Anterior cingulate cortex (tissue), 58 donors: ENCODE measurements at regions not wholly inside any gene's neighbourhood (a gene's known extent, or its start where the extent isn't known, plus 50 kb on each side); places are given as distances from the start of the nearest gene placed in this dataset.
"Not testable (repeated sequence)": the region's sequence is repeated elsewhere in the genome, so short reads cannot be mapped to it uniquely, and the experiment has no call there.

Experiments
- DNase-seq, 58 donors: peaks; one replicate each; lab custom pipeline; 2025; lab: John Stamatoyannopoulos, UW

GRCh38 chrX:87236830-87237440 is 280.7 kb upstream of the KLHL4 start:
- peak in 22 of 58 donors; percentile 0 to 43 (median 2) for DNase-seq

GRCh38 chrX:87265518-87265917 is 252.1 kb upstream of the KLHL4 start:
- no peak for DNase-seq

GRCh38 chrX:87272491-87272890 is 245.1 kb upstream of the KLHL4 start:
- no peak for DNase-seq

GRCh38 chrX:87299563-87300160 is 217.9 kb upstream of the KLHL4 start:
- DNase-seq = peak in 1 of 58 donors; percentile 0

- DNase-seq = no peak
Observed at GRCh38 chrX:87310780-87311179, 206.8 kb upstream of the KLHL4 start.

- no peak for DNase-seq
Observed at GRCh38 chrX:87327267-87327666, 190.3 kb upstream of the KLHL4 start.

GRCh38 chrX:87337267-87337666 is 180.3 kb upstream of the KLHL4 start:
- no peak for DNase-seq

GRCh38 chrX:87338510-87338909 is 179.1 kb upstream of the KLHL4 start:
- peak in 1 of 58 donors; percentile 5 for DNase-seq

- no peak for DNase-seq
Observed at GRCh38 chrX:87370865-87371264, 146.7 kb upstream of the KLHL4 start.

- no peak for DNase-seq
Observed at GRCh38 chrX:87374324-87374723, 143.3 kb upstream of the KLHL4 start.

GRCh38 chrX:87376896-87377295 is 140.7 kb upstream of the KLHL4 start:
- DNase-seq = no peak

GRCh38 chrX:87388381-87388780 is 129.2 kb upstream of the KLHL4 start:
- DNase-seq = no peak

GRCh38 chrX:87391742-87392141 is 125.9 kb upstream of the KLHL4 start:
- DNase-seq = no peak

- DNase-seq = no peak
Observed at GRCh38 chrX:87392369-87392768, 125.2 kb upstream of the KLHL4 start.

- no peak for DNase-seq
Observed at GRCh38 chrX:87397103-87397886, 120.3 kb upstream of the KLHL4 start.

- no peak for DNase-seq
Observed at GRCh38 chrX:87402256-87402655, 115.3 kb upstream of the KLHL4 start.

GRCh38 chrX:87403551-87403950 is 114.1 kb upstream of the KLHL4 start:
- no peak for DNase-seq

GRCh38 chrX:87409113-87409841 is 108.3 kb upstream of the KLHL4 start:
- DNase-seq = peak in 20 of 58 donors; percentile 0 to 72 (median 2)

GRCh38 chrX:87425618-87426017 is 92.0 kb upstream of the KLHL4 start:
- no peak for DNase-seq

- DNase-seq = no peak
Observed at GRCh38 chrX:87434618-87435017, 83.0 kb upstream of the KLHL4 start.

GRCh38 chrX:87448613-87449012 is 69.0 kb upstream of the KLHL4 start:
- DNase-seq = not testable (repeated sequence)
